ENCODE measurements at regions not wholly inside any gene's neighbourhood (a gene's known extent, or its start where the extent isn't known, plus 50 kb on each side); places are given as distances from the start of the nearest gene placed in this dataset.

- H3K9ac ChIP-seq (ENCODE audit: low read length): no peak overlapping the region
- no peaks in the 10 kb centered on the region for H4K20me1 ChIP-seq (ENCODE audit: insufficient read depth)
- POLR2A ChIA-PET: no interaction called here
- H3K9me2 ChIP-seq (ENCODE audit: insufficient read depth): no peaks in the 10 kb centered on the region
- intact Hi-C loops (cut with micrococcal nuclease): no loop called here
- TF ChIP-seq ELF1 (IDR thresholded peaks at IDR 0.05; ENCODE audit: borderline replicate concordance, low read depth) (no peak), FOSL1 (IDR thresholded peaks at IDR 0.05; ENCODE audit: low read depth) (no peak), REST (IDR thresholded peaks at IDR 0.05; ENCODE audit: low read depth) (no peak), EGR1 (IDR thresholded peaks at IDR 0.05; ENCODE audit: low read depth) (no peak), JUND (IDR thresholded peaks at IDR 0.05) (no peak), RAD21 (IDR thresholded peaks at IDR 0.05; ENCODE audit: low read depth) (no peak), TCF7L2 (IDR thresholded peaks at IDR 0.05; ENCODE audit: borderline replicate concordance, extremely low read depth, insufficient read depth, insufficient read length) (no peak), CBX3 (IDR thresholded peaks at IDR 0.05; ENCODE audit: low read depth) (no peak), SIN3A (IDR thresholded peaks at IDR 0.05; ENCODE audit: low read depth) (no peak), ZBTB33 (IDR thresholded peaks at IDR 0.05; ENCODE audit: extremely low read depth, insufficient replicate concordance, low read length) (no peak), SP1 (IDR thresholded peaks at IDR 0.05; ENCODE audit: low read depth) (no peak), MAX (IDR thresholded peaks at IDR 0.05) (no peak), YY1 (IDR thresholded peaks at IDR 0.05; ENCODE audit: extremely low read depth, insufficient replicate concordance, low read depth, low read length) (no peak)
- ATAC-seq: no peak
- no peak overlapping the region for H3K4me2 ChIP-seq (ENCODE audit: low read length)
- CTCF ChIA-PET: no interaction called here
- no peaks in the 10 kb centered on the region for H3K79me2 ChIP-seq (ENCODE audit: insufficient read depth, low read length)
- H3K36me3 ChIP-seq (ENCODE audit: control insufficient read depth in 1 of 2, insufficient read depth in 2 of 2, low read length in 2 of 2): no peaks in the 10 kb centered on the region
- H3K27me3 ChIP-seq (ENCODE audit: insufficient read depth, low read length): peaks cover 4% of the 10 kb centered on the region
- RAD21 ChIA-PET (ENCODE audit: low non-redundant PET in 1 of 2, low total read pairs in 2 of 2, uncharacterized antibody in 2 of 2, unreplicated experiment in 2 of 2): no interaction called here
- no peak overlapping the region for H2AFZ ChIP-seq (ENCODE audit: low read depth, low read length, poor library complexity, severe bottlenecking)
- no peaks in the 10 kb centered on the region for H3K9me3 ChIP-seq (ENCODE audit: control insufficient read depth in 1 of 2, insufficient read depth in 1 of 2, low read depth in 1 of 2, low read length in 2 of 2)
- H3K27ac ChIP-seq (ENCODE audit: low read depth, low read length): no peak overlapping the region
- BruUV-seq (replicated peaks): no TSS peak
- no peaks in the 10 kb centered on the region for H3K4me1 ChIP-seq (ENCODE audit: control insufficient read depth in 1 of 2, insufficient read depth in 2 of 2, low read length in 2 of 2)
- no peak overlapping the region for H3K4me3 ChIP-seq (replicated peaks in 1 of 2; ENCODE audit: low read depth in 1 of 2, low read length in 2 of 2)
- no peak for DNase-seq (ENCODE audit: low read depth, low spot score)
These were observed 277.8 kb downstream of the PHF14 start for GRCh38 chr7:11251436-11251835.

Measured in HCT116 (cell line).